Lung (tissue), 11 donors: ENCODE measurements at regions not wholly inside any gene's neighbourhood (a gene's known extent, or its start where the extent isn't known, plus 50 kb on each side); places are given as distances from the start of the nearest gene placed in this dataset.

Experiments used
- ATAC-seq: fragments of 200-7000 bp; cut with Tn5 transposase; one replicate; pipeline ENCODE4 v1.9.1; 2020; ENCODE audit warnings: moderate number of reproducible peaks; ENCODE audit not compliant: insufficient read depth, low FRiP score
- DNase-seq, 3 donors: peaks; one replicate each; pipeline ENCODE4 v3.0.0-alpha.2; 2013 to 2017
- H3K27ac ChIP-seq, 2 donors: one replicate each; pipeline ENCODE4 v1.5.1; 2013; ENCODE audit warnings: mild to moderate bottlenecking in 2 of 2, moderate library complexity in 2 of 2, control low read depth in 1 of 2, inconsistent platforms in 1 of 2, low read depth in 1 of 2, low read length in 1 of 2
- H3K27me3 ChIP-seq, 3 donors: one replicate each; pipeline ENCODE4 v1.5.1; 2013; ENCODE audit warnings: low read length in 2 of 3; ENCODE audit not compliant: control insufficient read depth in 3 of 3, insufficient read depth in 3 of 3
- H3K36me3 ChIP-seq, 4 donors: one replicate each; pipeline ENCODE4 v1.5.1; 2013; ENCODE audit warnings: low read length in 4 of 4, mild to moderate bottlenecking in 1 of 4, moderate library complexity in 1 of 4; ENCODE audit not compliant: control insufficient read depth in 4 of 4, insufficient read depth in 4 of 4
- H3K4me1 ChIP-seq, 5 donors: one replicate each; pipeline ENCODE4 v1.5.1; 2013; ENCODE audit warnings: low read length in 5 of 5, mild to moderate bottlenecking in 2 of 5, moderate library complexity in 1 of 5; ENCODE audit not compliant: control insufficient read depth in 5 of 5, insufficient read depth in 5 of 5
- H3K4me3 ChIP-seq: one replicate; pipeline ENCODE4 v1.5.1; 2013; ENCODE audit warnings: mild to moderate bottlenecking, control low read depth, moderate library complexity
- H3K9ac ChIP-seq, 2 donors: one replicate each; pipeline ENCODE4 v1.5.1; 2013; ENCODE audit warnings: low read length in 2 of 2, control low read depth in 1 of 2; ENCODE audit not compliant: insufficient read depth in 1 of 2
- H3K9me3 ChIP-seq, 4 donors: one replicate each; pipeline ENCODE4 v1.5.1; 2013; ENCODE audit warnings: low read length in 3 of 4, mild to moderate bottlenecking in 1 of 4, moderate library complexity in 1 of 4; ENCODE audit not compliant: control insufficient read depth in 4 of 4, insufficient read depth in 3 of 4
- CTCF ChIP-seq: IDR thresholded peaks from 2 replicates; pipeline ENCODE4 v1.5.1; 2012; ENCODE audit warnings: mild to moderate bottlenecking; ENCODE audit errors: control extremely low read depth, extremely low read depth
- WGBS, 2 donors: extraction: QIAGEN DNeasy Blood & Tissue Kit; methylation state at CpG; one replicate each; pipeline ENCODE4 v1.1.7; 2013; 5-methylcytosine and 5-hydroxymethylcytosine counted together
- donor health status: control.
- donor health status: control.
- donor health status: Bipolar disorder and iron deficiency.
- donor health status: healthy.
- donor health status: DM: yes; HTN: yes; CAD: no.

GRCh38 chr3:160106905-160107861, 118.0 kb upstream of the C3orf80 start:
- Histone ChIP-seq H3K4me3 (no peak overlapping the region), H3K9ac (no peak overlapping the region), H3K9me3 (no peaks in the 10 kb centered on the region), H3K36me3 (no peaks in the 10 kb centered on the region), H3K27me3 (peaks cover 0 to 3% (median 0%) of the 10 kb centered on the region in 3 donors), H3K27ac (no peak overlapping the region), H3K4me1 (peaks cover 0 to 7% (median 0%) of the 10 kb centered on the region in 5 donors)
- DNase-seq = no peak
- 50 to 64% methylated on average over 7 of the region's 7 CpGs for WGBS, 2 donors
- no peak for ATAC-seq
- no peak for TF ChIP-seq CTCF

- Histone ChIP-seq H3K9ac (no peak overlapping the region), H3K27ac (no peak overlapping the region), H3K27me3 (peaks cover 0 to 3% (median 0%) of the 10 kb centered on the region in 3 donors), H3K4me3 (no peak overlapping the region), H3K36me3 (no peaks in the 10 kb centered on the region), H3K4me1 (peaks cover 0 to 7% (median 0%) of the 10 kb centered on the region in 5 donors), H3K9me3 (no peaks in the 10 kb centered on the region)
- ATAC-seq (no peak), DNase-seq (no peak)
- TF ChIP-seq CTCF = no peak
- WGBS, 2 donors = 42 to 55% methylated on average over 4 of the region's 4 CpGs
These were observed 116.9 kb upstream of the C3orf80 start for GRCh38 chr3:160108362-160108761.

- DNase-seq (no peak), ATAC-seq (no peak)
- no peaks in the 10 kb centered on the region for H3K36me3 ChIP-seq
- peaks cover 0 to 3% (median 0%) of the 10 kb centered on the region in 4 donors for H3K9me3 ChIP-seq
- 53 to 69% methylated on average over 1 of the region's 1 CpG for WGBS, 2 donors
- no peak for TF ChIP-seq CTCF
- H3K27ac ChIP-seq = no peak overlapping the region
- H3K4me1 ChIP-seq = peaks cover 0 to 7% (median 0%) of the 10 kb centered on the region in 5 donors
- H3K9ac ChIP-seq = no peak overlapping the region
- H3K4me3 ChIP-seq = no peak overlapping the region
- H3K27me3 ChIP-seq = peaks cover 0 to 3% (median 0%) of the 10 kb centered on the region in 3 donors
These were observed 112.7 kb upstream of the C3orf80 start for GRCh38 chr3:160112481-160112880.
